ENCODE measurements at regions not wholly inside any gene's neighbourhood (a gene's known extent, or its start where the extent isn't known, plus 50 kb on each side); places are given as distances from the start of the nearest gene placed in this dataset.

DNA sequence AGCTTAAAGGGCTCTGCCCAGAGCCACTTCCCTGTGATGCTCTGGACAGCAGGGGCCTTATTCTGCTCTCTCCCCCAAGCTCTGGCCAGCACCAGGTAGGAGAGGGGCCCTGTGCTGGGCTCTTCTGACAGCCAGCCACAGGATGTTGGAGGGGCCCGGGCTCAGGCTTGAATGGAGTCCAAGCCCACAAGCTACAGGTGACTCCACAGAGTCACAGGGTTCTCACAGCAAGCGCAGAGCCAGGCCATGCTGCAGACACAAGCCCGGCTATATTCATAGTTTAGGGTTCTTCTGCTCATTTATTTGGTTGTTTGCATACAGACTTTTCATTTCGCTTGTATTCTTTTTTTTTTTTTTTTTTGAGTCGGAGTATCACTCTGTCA lies 1392.8 kb downstream of the BRD1 start:
- H3K4me3 ChIP-seq (ENCODE audit: low read depth, low read length) = no peak overlapping the region
- TF ChIP-seq, protein P1, sequence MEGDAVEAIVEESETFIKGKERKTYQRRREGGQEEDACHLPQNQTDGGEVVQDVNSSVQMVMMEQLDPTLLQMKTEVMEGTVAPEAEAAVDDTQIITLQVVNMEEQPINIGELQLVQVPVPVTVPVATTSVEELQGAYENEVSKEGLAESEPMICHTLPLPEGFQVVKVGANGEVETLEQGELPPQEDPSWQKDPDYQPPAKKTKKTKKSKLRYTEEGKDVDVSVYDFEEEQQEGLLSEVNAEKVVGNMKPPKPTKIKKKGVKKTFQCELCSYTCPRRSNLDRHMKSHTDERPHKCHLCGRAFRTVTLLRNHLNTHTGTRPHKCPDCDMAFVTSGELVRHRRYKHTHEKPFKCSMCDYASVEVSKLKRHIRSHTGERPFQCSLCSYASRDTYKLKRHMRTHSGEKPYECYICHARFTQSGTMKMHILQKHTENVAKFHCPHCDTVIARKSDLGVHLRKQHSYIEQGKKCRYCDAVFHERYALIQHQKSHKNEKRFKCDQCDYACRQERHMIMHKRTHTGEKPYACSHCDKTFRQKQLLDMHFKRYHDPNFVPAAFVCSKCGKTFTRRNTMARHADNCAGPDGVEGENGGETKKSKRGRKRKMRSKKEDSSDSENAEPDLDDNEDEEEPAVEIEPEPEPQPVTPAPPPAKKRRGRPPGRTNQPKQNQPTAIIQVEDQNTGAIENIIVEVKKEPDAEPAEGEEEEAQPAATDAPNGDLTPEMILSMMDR (IDR thresholded peaks at IDR 0.05; ENCODE audit: low read depth, low read length, missing control alignments) = no peak
- DNase-seq (ENCODE audit: low read depth) = no peak

DNA sequence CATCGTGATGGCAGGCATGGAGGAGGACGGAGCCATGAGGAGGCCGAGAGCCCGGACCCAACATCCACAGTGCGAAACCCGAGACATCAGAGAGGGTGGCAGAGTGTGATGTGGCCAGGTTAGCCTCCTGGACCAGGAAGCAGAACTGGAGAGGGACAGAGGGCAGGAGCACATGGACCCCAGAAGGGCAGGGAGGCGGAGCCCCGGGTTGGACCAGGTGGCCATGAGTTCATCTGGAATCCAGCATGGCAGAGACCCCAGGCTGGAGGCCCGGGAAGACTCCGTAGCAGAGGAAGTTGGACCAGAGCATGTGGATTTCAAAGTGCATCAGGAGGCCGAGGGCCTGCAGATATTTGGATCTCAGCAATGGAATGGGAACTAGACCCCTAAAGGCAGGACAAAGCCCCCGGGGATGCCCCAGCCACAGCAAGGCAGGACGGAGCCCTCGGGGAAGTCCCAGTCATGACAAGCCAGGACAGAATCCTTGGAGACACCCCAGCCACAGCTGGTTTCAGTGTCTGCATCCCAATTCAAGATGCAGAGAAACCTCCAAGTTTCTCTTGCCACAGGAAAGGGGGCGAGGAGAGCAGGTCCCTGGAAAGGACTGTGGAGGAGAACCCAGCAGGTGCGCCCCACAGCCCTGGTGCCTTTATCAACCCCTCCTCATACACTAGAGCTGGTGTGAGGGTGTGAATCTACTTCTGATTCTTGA lies 1393.4 kb downstream of the BRD1 start:
- no peak for DNase-seq (ENCODE audit: low read depth)
- TF ChIP-seq, protein P1 (IDR thresholded peaks at IDR 0.05; ENCODE audit: low read depth, low read length, missing control alignments) = no peak
- no peak overlapping the region for H3K4me3 ChIP-seq (ENCODE audit: low read depth, low read length)

DNA sequence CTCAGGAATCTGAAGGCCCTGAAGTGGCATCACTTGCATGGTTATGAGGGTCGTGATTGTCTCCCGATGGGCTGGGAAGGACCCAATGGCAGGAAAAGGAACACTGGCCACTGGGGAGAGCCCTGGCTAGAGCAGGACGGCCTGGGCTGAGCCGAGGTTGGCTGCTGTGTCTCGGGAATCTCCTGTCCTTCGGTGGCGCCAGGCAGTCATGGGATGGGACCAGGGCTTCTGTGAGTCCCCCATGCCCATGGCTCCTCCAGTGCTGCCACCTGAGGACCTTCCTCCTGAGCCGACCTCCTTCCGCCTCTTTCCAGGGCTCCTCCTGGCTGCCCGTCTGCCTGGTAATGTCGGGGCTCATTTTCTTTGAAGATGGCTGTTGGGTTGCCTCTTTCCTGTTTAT lies 1394.0 kb downstream of the BRD1 start:
- H3K4me3 ChIP-seq (ENCODE audit: low read depth, low read length) = no peak overlapping the region
- no peak for DNase-seq (ENCODE audit: low read depth)
- TF ChIP-seq, protein P1 (IDR thresholded peaks at IDR 0.05; ENCODE audit: low read depth, low read length, missing control alignments) = no peak

DNA sequence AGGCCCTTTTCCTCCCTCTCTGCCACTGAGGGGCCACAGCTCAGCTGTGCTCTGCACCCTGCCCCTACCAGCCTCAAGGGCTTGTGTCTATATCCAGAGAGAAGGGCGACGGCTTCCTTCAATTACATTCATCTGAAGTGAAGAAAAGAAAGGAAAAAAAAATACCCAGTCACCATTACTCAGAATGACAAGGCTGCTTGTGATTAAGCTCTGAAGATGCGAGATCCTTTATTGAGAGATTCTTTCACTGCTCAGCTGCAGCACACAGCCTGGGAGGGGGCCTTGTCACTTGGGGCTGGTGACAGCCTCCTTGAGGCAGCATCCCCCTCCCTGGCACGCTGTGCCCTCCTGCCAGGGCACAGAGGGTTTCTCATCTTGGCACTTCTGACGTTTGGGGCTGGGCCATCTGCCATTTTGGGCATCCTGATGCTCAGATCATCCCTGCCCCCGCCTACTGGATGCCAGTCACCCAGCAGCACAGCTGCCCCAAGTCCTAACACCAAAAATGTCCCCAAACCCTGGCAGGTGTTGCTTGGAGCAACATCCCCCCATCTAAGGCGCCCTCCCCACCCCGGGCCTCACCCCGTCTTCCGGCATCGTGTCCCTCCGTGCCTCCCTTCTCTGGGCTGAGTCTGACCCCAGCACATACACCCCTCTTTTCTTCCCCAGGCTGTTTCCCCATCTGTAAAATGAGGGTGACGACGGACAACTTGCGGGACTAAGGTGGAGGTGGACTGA lies 1394.7 kb downstream of the BRD1 start:
- no peak overlapping the region for H3K4me3 ChIP-seq (ENCODE audit: low read depth, low read length)
- TF ChIP-seq, protein P1 (IDR thresholded peaks at IDR 0.05; ENCODE audit: low read depth, low read length, missing control alignments) = no peak
- DNase-seq (ENCODE audit: low read depth) = no peak

DNA sequence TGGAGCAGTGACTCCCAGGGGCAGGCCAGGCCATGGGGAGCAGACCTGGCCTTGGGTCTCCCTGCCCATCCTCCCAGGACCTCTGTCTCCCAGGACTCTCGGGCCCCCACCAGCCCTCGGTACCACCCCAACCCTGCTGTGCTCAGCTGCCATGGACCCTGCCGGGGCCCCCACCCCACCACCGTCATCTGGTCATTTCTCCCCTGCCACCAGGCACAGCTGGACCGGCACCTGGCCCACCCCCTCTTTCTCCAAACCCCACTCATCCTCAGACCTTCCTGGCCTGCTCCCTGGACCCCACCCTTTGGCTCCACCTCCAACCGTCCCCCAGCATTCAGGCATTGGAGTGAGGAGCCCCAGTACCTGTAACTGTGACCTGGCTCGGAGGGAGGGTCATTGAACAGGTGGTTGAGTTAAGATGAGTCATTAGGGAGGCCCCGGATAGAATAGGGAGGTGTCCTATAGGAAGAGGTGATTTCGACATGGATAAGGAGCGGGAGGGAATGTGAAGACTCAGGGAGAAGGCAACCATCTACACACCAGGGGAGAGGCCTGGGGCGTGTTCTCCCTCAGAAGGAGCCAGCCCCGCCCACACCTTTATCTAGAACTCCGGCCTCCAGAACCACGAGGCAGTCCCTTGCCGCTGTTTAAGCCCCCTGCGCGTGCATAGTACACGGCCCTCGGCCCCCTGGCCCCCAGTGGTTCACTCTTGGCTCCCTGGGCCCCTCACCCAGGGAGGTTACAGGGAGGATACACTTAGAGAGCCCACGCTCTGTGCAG lies 1395.9 kb downstream of the BRD1 start:
- H3K4me3 ChIP-seq (ENCODE audit: low read depth, low read length) = no peak overlapping the region
- TF ChIP-seq, protein P1 (IDR thresholded peaks at IDR 0.05; ENCODE audit: low read depth, low read length, missing control alignments) = no peak
- DNase-seq (ENCODE audit: low read depth) = no peak

DNA sequence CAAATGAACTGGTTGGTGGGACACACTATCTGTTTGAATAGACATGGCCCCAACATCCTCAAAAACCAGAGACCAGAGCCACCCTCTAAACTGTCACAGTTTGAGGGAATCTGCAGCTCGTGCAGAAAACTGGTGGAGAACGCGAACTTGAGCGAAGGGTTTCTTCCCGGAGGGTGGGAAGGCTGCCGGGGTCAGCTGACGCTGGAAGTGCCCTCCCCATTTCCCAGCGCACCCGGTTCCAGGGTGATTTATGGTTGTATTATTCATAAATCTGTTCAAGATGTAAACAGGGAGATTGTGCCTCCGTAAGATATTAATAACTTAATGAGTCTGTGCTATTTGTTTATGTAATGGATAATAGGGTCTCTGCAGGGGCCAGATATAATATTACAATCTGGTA lies 1396.7 kb downstream of the BRD1 start:
- DNase-seq (ENCODE audit: low read depth) = no peak
- TF ChIP-seq, protein P1 (IDR thresholded peaks at IDR 0.05; ENCODE audit: low read depth, low read length, missing control alignments) = no peak
- H3K4me3 ChIP-seq (ENCODE audit: low read depth, low read length) = no peak overlapping the region
